CD14-positive monocyte (primary cell): ENCODE measurements at regions not wholly inside any gene's neighbourhood (a gene's known extent, or its start where the extent isn't known, plus 50 kb on each side); places are given as distances from the start of the nearest gene placed in this dataset.

ENCODE experiments used
- DNase-seq, 3 donors: peaks; one replicate each; pipeline ENCODE4 v3.0.0-alpha.2; 2011 to 2022
- H2AFZ ChIP-seq: 2 replicates; pipeline ENCODE4 v1.6.0; 2012; ENCODE audit warnings: mild to moderate bottlenecking, low read depth, low read length, inconsistent platforms; ENCODE audit not compliant: insufficient read depth, poor library complexity, severe bottlenecking
- H3K27ac ChIP-seq, 2 donors: 1 replicate in 1 of 2; 2 replicates in 1 of 2; pipeline ENCODE4 v1.5.1; 2012 to 2013; ENCODE audit warnings: low read length in 2 of 2, control low read depth in 1 of 2, inconsistent platforms in 1 of 2, low read depth in 1 of 2, mild to moderate bottlenecking in 1 of 2
- H3K27me3 ChIP-seq, 2 donors: one replicate each; pipeline versions ENCODE4 v1.6.0 to v1.6.1; 2011 to 2013; ENCODE audit warnings: low read length in 2 of 2; ENCODE audit not compliant: control insufficient read depth in 2 of 2, insufficient read depth in 2 of 2
- H3K36me3 ChIP-seq, 2 donors: replicated peaks in 1 of 2; 1 replicate in 1 of 2; 2 replicates in 1 of 2; pipeline versions ENCODE4 v1.5.1 to v1.6.1; 2012 to 2013; ENCODE audit warnings: low read length in 2 of 2, control low read depth in 1 of 2, inconsistent platforms in 1 of 2, mild to moderate bottlenecking in 1 of 2; ENCODE audit not compliant: insufficient read depth in 2 of 2, control insufficient read depth in 1 of 2
- H3K4me1 ChIP-seq, 2 donors: 1 replicate in 1 of 2; 2 replicates in 1 of 2; pipeline versions ENCODE4 v1.5.1 to v1.6.1; 2012 to 2013; ENCODE audit warnings: low read length in 2 of 2, control low read depth in 1 of 2, inconsistent platforms in 1 of 2, mild to moderate bottlenecking in 1 of 2, moderate library complexity in 1 of 2; ENCODE audit not compliant: insufficient read depth in 2 of 2, control insufficient read depth in 1 of 2
- H3K4me2 ChIP-seq: replicated peaks from 2 replicates; pipeline ENCODE3; 2012; ENCODE audit warnings: low read length, moderate library complexity, mild to moderate bottlenecking; ENCODE audit not compliant: poor library complexity, severe bottlenecking; ENCODE audit errors: extremely low read depth
- H3K4me3 ChIP-seq, 3 experiments: fragments of 200-600 bp in 1 of 3; sonication (generic) in 1 of 3; replicated peaks in 1 of 3; 1 replicate in 2 of 3; 2 replicates in 1 of 3; pipeline ENCODE4 v1.5.1; 2011 to 2013; ENCODE audit warnings: low read length in 3 of 3, mild to moderate bottlenecking in 3 of 3, control low read depth in 2 of 3, low read depth in 2 of 3, inconsistent platforms in 1 of 3, moderate library complexity in 1 of 3
- H3K79me2 ChIP-seq: 2 replicates; pipeline ENCODE4 v1.6.0; 2012; ENCODE audit warnings: mild to moderate bottlenecking, control low read depth, inconsistent platforms, low read length, moderate library complexity; ENCODE audit not compliant: insufficient read depth
- H3K9ac ChIP-seq: 2 replicates; pipeline ENCODE4 v1.6.0; 2017; ENCODE audit warnings: low read length, mild to moderate bottlenecking; ENCODE audit not compliant: insufficient read depth, poor library complexity, severe bottlenecking
- H3K9me3 ChIP-seq, 2 donors: replicated peaks in 1 of 2; 1 replicate in 1 of 2; 2 replicates in 1 of 2; pipeline versions ENCODE4 v1.5.1 to v1.6.1; 2012 to 2013; ENCODE audit warnings: low read length in 2 of 2, control low read depth in 1 of 2; ENCODE audit not compliant: control insufficient read depth in 1 of 2, insufficient read depth in 1 of 2
- H4K20me1 ChIP-seq: 2 replicates; pipeline ENCODE4 v1.6.0; 2012; ENCODE audit warnings: mild to moderate bottlenecking, low read length, control low read depth, moderate library complexity; ENCODE audit not compliant: insufficient read depth
- H3K27ac Mint-ChIP-seq, 7 donors: one replicate each; pipeline ENCODE4 v1.8.0; 2020; ENCODE audit warnings: mild to moderate bottlenecking in 7 of 7, mixed read lengths in 7 of 7, moderate library complexity in 6 of 7, inconsistent platforms in 2 of 7
- H3K27me3 Mint-ChIP-seq, 3 donors: one replicate each; pipeline ENCODE4 v1.8.0; 2021 to 2022; ENCODE audit warnings: low read depth in 3 of 3, mild to moderate bottlenecking in 3 of 3, mixed read lengths in 3 of 3, moderate library complexity in 3 of 3, inconsistent platforms in 1 of 3
- H3K36me3 Mint-ChIP-seq, 2 donors: one replicate each; pipeline ENCODE4 v1.8.0; 2020; ENCODE audit warnings: mixed read lengths in 2 of 2, inconsistent platforms in 1 of 2, mild to moderate bottlenecking in 1 of 2
- H3K4me1 Mint-ChIP-seq: one replicate; pipeline ENCODE4 v1.8.0; 2020; ENCODE audit warnings: mild to moderate bottlenecking, mixed read lengths
- H3K4me3 Mint-ChIP-seq, 2 donors: one replicate each; pipeline ENCODE4 v1.8.0; 2020; ENCODE audit warnings: mild to moderate bottlenecking in 2 of 2, mixed read lengths in 2 of 2, moderate library complexity in 1 of 2
- H3K9me3 Mint-ChIP-seq, 7 donors: one replicate each; pipeline ENCODE4 v1.8.0; 2020 to 2022; ENCODE audit warnings: mixed read lengths in 7 of 7, mild to moderate bottlenecking in 6 of 7, moderate library complexity in 6 of 7, inconsistent platforms in 2 of 7
- CTCF ChIP-seq: fragments of 200-600 bp; IDR thresholded peaks from one replicate; pipeline ENCODE4 v1.8.0; 2022; ENCODE audit warnings: antibody characterized with exemption, mild to moderate bottlenecking
- WGBS: methylation state at CpG from one replicate; pipeline ENCODE4 v1.1.5; 2013; ENCODE audit warnings: missing lambda C conversion rate; ENCODE audit not compliant: insufficient coverage; 5-methylcytosine and 5-hydroxymethylcytosine counted together
- intact Hi-C, 2 donors: fragments of 100-400 bp; cut with micrococcal nuclease; formaldehyde crosslinking; loops; one replicate each; pipeline versions ENCODE4 v1.15.0 to v1.15.1; 2023

GRCh38 chr4:43778187-43778915 lies 670.3 kb downstream of the KCTD8 start:
- no peaks in the 10 kb centered on the region for H3K9me3 Mint-ChIP-seq
- TF ChIP-seq CTCF, result no peak
- H3K9me3 ChIP-seq, result no peaks in the 10 kb centered on the region

GRCh38 chr4:43781125-43781524 lies 667.5 kb downstream of the KCTD8 start:
- H3K27me3 Mint-ChIP-seq, result no peaks in the 10 kb centered on the region
- DNase-seq, result no peak
- no peak overlapping the region for H3K27ac ChIP-seq
- no peaks in the 10 kb centered on the region for H4K20me1 ChIP-seq
- no peaks in the 10 kb centered on the region for H3K27me3 ChIP-seq
- H3K9me3 Mint-ChIP-seq, result peaks cover 0 to 3% (median 0%) of the 10 kb centered on the region in 7 donors
- no peak overlapping the region for H3K4me3 ChIP-seq
- TF ChIP-seq CTCF, result no peak
- no peak overlapping the region for H3K4me3 Mint-ChIP-seq
- intact Hi-C loops, result no loop called here
- H3K9ac ChIP-seq, result no peak overlapping the region
- no peak overlapping the region for H2AFZ ChIP-seq
- H3K4me1 ChIP-seq, result no peaks in the 10 kb centered on the region
- H3K36me3 Mint-ChIP-seq, result no peaks in the 10 kb centered on the region
- H3K4me2 ChIP-seq, result no peak overlapping the region
- H3K9me3 ChIP-seq, result no peaks in the 10 kb centered on the region
- H3K27ac Mint-ChIP-seq, result no peak overlapping the region
- H3K4me1 Mint-ChIP-seq, result no peaks in the 10 kb centered on the region
- H3K36me3 ChIP-seq, result no peaks in the 10 kb centered on the region
- no peaks in the 10 kb centered on the region for H3K79me2 ChIP-seq

More at GRCh38 chr4:43778187-43778915, 670.3 kb downstream of the KCTD8 start:
- H3K27ac ChIP-seq, result no peak overlapping the region
- H3K36me3 Mint-ChIP-seq, result no peaks in the 10 kb centered on the region
- H3K4me3 ChIP-seq, result no peak overlapping the region
- DNase-seq, result no peak
- H2AFZ ChIP-seq, result no peak overlapping the region
- H3K4me3 Mint-ChIP-seq, result no peak overlapping the region
- intact Hi-C loops, result no loop called here
- H3K27ac Mint-ChIP-seq, result no peak overlapping the region
- no peaks in the 10 kb centered on the region for H3K4me1 ChIP-seq
- no peaks in the 10 kb centered on the region for H3K79me2 ChIP-seq
- H4K20me1 ChIP-seq, result no peaks in the 10 kb centered on the region
- no peaks in the 10 kb centered on the region for H3K4me1 Mint-ChIP-seq
- no peaks in the 10 kb centered on the region for H3K27me3 Mint-ChIP-seq
- no peak overlapping the region for H3K4me2 ChIP-seq
- no peaks in the 10 kb centered on the region for H3K27me3 ChIP-seq
- no peak overlapping the region for H3K9ac ChIP-seq
- 80% methylated on average over 1 of the region's 3 CpGs for WGBS
- H3K36me3 ChIP-seq, result no peaks in the 10 kb centered on the region
